ENCODE measurements at regions not wholly inside any gene's neighbourhood (a gene's known extent, or its start where the extent isn't known, plus 50 kb on each side); places are given as distances from the start of the nearest gene placed in this dataset.
A peak's percentile ranks its signal among the peaks of the same experiment; 100 is the strongest.

GRCh38 chr10:129320340-129320739 lies 146.7 kb upstream of the MGMT start:
- no peak for TF ChIP-seq CTCF (IDR thresholded peaks at IDR 0.05)
- Mint-ChIP-seq H3K36me3 (ENCODE audit: low read depth) (peaks cover 5% of the 10 kb centered on the region), H3K27ac (no peak overlapping the region), H3K4me3 (no peak overlapping the region), H3K27me3 (ENCODE audit: low read depth, poor library complexity) (peaks cover 7% of the 10 kb centered on the region), H3K4me1 (peaks cover 29% of the 10 kb centered on the region), H3K9me3 (peaks cover 45% of the 10 kb centered on the region)
- no peak for DNase-seq

- Mint-ChIP-seq H3K4me3 (no peak overlapping the region), H3K27me3 (ENCODE audit: low read depth, poor library complexity) (peaks cover 9% of the 10 kb centered on the region), H3K9me3 (peaks cover 39% of the 10 kb centered on the region), H3K27ac (no peak overlapping the region), H3K36me3 (ENCODE audit: low read depth) (peaks cover 5% of the 10 kb centered on the region), H3K4me1 (peaks cover 29% of the 10 kb centered on the region)
- TF ChIP-seq CTCF (IDR thresholded peaks at IDR 0.05) = no peak
- DNase-seq = no peak
Observed at GRCh38 chr10:129321727-129322126, 145.3 kb upstream of the MGMT start.

- Mint-ChIP-seq H3K4me3 (peak overlapping the region; percentile 30), H3K36me3 (ENCODE audit: low read depth) (peaks cover 5% of the 10 kb centered on the region), H3K27me3 (ENCODE audit: low read depth, poor library complexity) (peaks cover 16% of the 10 kb centered on the region), H3K27ac (peak overlapping the region; percentile 83), H3K9me3 (peaks cover 24% of the 10 kb centered on the region), H3K4me1 (peaks cover 34% of the 10 kb centered on the region)
- no peak for TF ChIP-seq CTCF (IDR thresholded peaks at IDR 0.05)
- DNase-seq = no peak
Observed at GRCh38 chr10:129322933-129323820, 143.9 kb upstream of the MGMT start.

GRCh38 chr10:129323879-129324278 lies 143.2 kb upstream of the MGMT start:
- Mint-ChIP-seq H3K27me3 (ENCODE audit: low read depth, poor library complexity) (peaks cover 17% of the 10 kb centered on the region), H3K36me3 (ENCODE audit: low read depth) (peaks cover 5% of the 10 kb centered on the region), H3K27ac (no peak overlapping the region), H3K9me3 (peaks cover 17% of the 10 kb centered on the region), H3K4me3 (no peak overlapping the region), H3K4me1 (peaks cover 40% of the 10 kb centered on the region)
- no peak for TF ChIP-seq CTCF (IDR thresholded peaks at IDR 0.05)
- DNase-seq = no peak

- H3K36me3 Mint-ChIP-seq (ENCODE audit: low read depth) = no peaks in the 10 kb centered on the region
- no peak overlapping the region for H3K27ac Mint-ChIP-seq
- peaks cover 14% of the 10 kb centered on the region for H3K27me3 Mint-ChIP-seq (ENCODE audit: low read depth, poor library complexity)
- H3K9me3 Mint-ChIP-seq = peaks cover under 1% of the 10 kb centered on the region
- H3K4me1 Mint-ChIP-seq = peaks cover 59% of the 10 kb centered on the region
- no peak overlapping the region for H3K4me3 Mint-ChIP-seq
- DNase-seq = no peak
- no peak for TF ChIP-seq CTCF (IDR thresholded peaks at IDR 0.05)
Observed at GRCh38 chr10:129325893-129326292, 141.1 kb upstream of the MGMT start.

GRCh38 chr10:129328546-129328945 lies 138.5 kb upstream of the MGMT start:
- H3K27me3 Mint-ChIP-seq (ENCODE audit: low read depth, poor library complexity) = peaks cover 17% of the 10 kb centered on the region
- no peak for DNase-seq
- peaks cover 71% of the 10 kb centered on the region for H3K4me1 Mint-ChIP-seq
- no peak for TF ChIP-seq CTCF (IDR thresholded peaks at IDR 0.05)
- no peak overlapping the region for H3K4me3 Mint-ChIP-seq
- H3K36me3 Mint-ChIP-seq (ENCODE audit: low read depth) = no peaks in the 10 kb centered on the region
- H3K9me3 Mint-ChIP-seq = no peaks in the 10 kb centered on the region
- no peak overlapping the region for H3K27ac Mint-ChIP-seq
